PC-3 (cell line): ENCODE measurements at regions not wholly inside any gene's neighbourhood (a gene's known extent, or its start where the extent isn't known, plus 50 kb on each side); places are given as distances from the start of the nearest gene placed in this dataset.

Experiments used
- ATAC-seq: fragments of 200-7000 bp; cut with Tn5 transposase; 2 replicates; pipeline ENCODE4 v1.9.1; 2020; ENCODE audit warnings: mild to moderate bottlenecking, moderate library complexity
- BruUV-seq: library from RNA; stranded (reverse); fragments of 400-500 nt; replicated peaks from 2 replicates; lab custom pipeline; 2021; lab: Mats Ljungman, UMichigan
- CTCF ChIA-PET: fragments of 300-600 bp; sonication (Branson Sonifier 250); formaldehyde crosslinking; loops from one replicate; lab custom pipeline; 2022; ENCODE audit warnings: antibody characterized with exemption; lab: Charles Lee
- POLR2A ChIA-PET: fragments of 300-600 bp; sonication (Branson Sonifier 250); formaldehyde crosslinking; loops from one replicate; lab custom pipeline; 2022; ENCODE audit warnings: antibody characterized with exemption; ENCODE audit not compliant: unreplicated experiment; lab: Charles Lee
- DNase-seq: peaks from one replicate; pipeline ENCODE4 v3.0.0-alpha.2; 2015
- H2AFZ ChIP-seq: fragments of 300-600 bp; sonication (generic); 2 replicates; pipeline ENCODE4 v1.6.0; 2016; ENCODE audit warnings: antibody characterized with exemption, low read length
- H3F3A ChIP-seq: fragments of 300-600 bp; sonication (generic); one replicate; pipeline ENCODE4 v1.6.0; 2017; ENCODE audit warnings: antibody characterized with exemption, low read length, control low read depth, mild to moderate bottlenecking; ENCODE audit not compliant: unreplicated experiment
- H3K27ac ChIP-seq: fragments of 300-600 bp; sonication (generic); 2 replicates; pipeline ENCODE4 v1.5.1; 2016; ENCODE audit warnings: mild to moderate bottlenecking, low read length
- H3K27me3 ChIP-seq: fragments of 300-600 bp; sonication (generic); 2 replicates; pipeline ENCODE4 v1.6.1; 2016; ENCODE audit warnings: low read length, mixed read lengths
- H3K36me3 ChIP-seq: fragments of 300-600 bp; sonication (generic); 2 replicates; pipeline ENCODE4 v1.6.1; 2016; ENCODE audit warnings: low read depth, mixed run types, low read length, mixed read lengths
- H3K4me1 ChIP-seq: fragments of 300-600 bp; sonication (generic); 2 replicates; pipeline ENCODE4 v1.5.1; 2016; ENCODE audit warnings: low read length; ENCODE audit not compliant: insufficient read depth
- H3K4me2 ChIP-seq: fragments of 300-600 bp; sonication (generic); 2 replicates; pipeline ENCODE4 v1.6.0; 2016; ENCODE audit warnings: low read length
- H3K4me3 ChIP-seq: fragments of 300-600 bp; sonication (generic); 2 replicates; pipeline ENCODE4 v1.5.1; 2016; ENCODE audit warnings: mild to moderate bottlenecking, low read length, mixed read lengths
- H3K79me2 ChIP-seq: fragments of 300-600 bp; sonication (generic); 2 replicates; pipeline ENCODE4 v1.6.1; 2017; ENCODE audit warnings: low read length, mixed read lengths
- H3K9ac ChIP-seq: fragments of 300-600 bp; sonication (generic); 2 replicates; pipeline ENCODE4 v1.6.0; 2016; ENCODE audit warnings: mild to moderate bottlenecking, low read length
- H3K9me2 ChIP-seq: fragments of 300-600 bp; sonication (generic); replicated peaks from 2 replicates; pipeline ENCODE4 v1.6.1; 2016; ENCODE audit warnings: mixed run types, low read length, mixed read lengths
- H3K9me3 ChIP-seq: fragments of 300-600 bp; sonication (generic); 2 replicates; pipeline ENCODE4 v1.6.1; 2016; ENCODE audit warnings: low read length, mixed read lengths
- H4K20me1 ChIP-seq: fragments of 300-600 bp; sonication (generic); 2 replicates; pipeline ENCODE4 v1.6.1; 2016; ENCODE audit warnings: low read length, mixed read lengths
- EZH2 ChIP-seq: fragments of 300-600 bp; sonication (generic); IDR thresholded peaks from one replicate; pipeline ENCODE4 v1.6.1; 2017; ENCODE audit warnings: antibody characterized with exemption, mild to moderate bottlenecking, low read length; ENCODE audit not compliant: unreplicated experiment
- EZH2phosphoT487 ChIP-seq: fragments of 300-600 bp; sonication (generic); IDR thresholded peaks from 2 replicates; pipeline ENCODE4 v1.6.1; 2018; ENCODE audit warnings: mild to moderate bottlenecking, antibody characterized with exemption, low read length, borderline replicate concordance
- intact Hi-C: fragments of 100-400 bp; cut with micrococcal nuclease; formaldehyde crosslinking; loops from 2 replicates; pipeline ENCODE4 v1.9.0; 2023
- TF ChIP-seq, protein P1 (sequence below): fragments of 300-600 bp; sonication (generic); conservative IDR thresholded peaks from 2 replicates; pipeline ENCODE4 v1.5.1; 2017; ENCODE audit warnings: antibody characterized with exemption, low read depth, mild to moderate bottlenecking, low read length

DNA sequence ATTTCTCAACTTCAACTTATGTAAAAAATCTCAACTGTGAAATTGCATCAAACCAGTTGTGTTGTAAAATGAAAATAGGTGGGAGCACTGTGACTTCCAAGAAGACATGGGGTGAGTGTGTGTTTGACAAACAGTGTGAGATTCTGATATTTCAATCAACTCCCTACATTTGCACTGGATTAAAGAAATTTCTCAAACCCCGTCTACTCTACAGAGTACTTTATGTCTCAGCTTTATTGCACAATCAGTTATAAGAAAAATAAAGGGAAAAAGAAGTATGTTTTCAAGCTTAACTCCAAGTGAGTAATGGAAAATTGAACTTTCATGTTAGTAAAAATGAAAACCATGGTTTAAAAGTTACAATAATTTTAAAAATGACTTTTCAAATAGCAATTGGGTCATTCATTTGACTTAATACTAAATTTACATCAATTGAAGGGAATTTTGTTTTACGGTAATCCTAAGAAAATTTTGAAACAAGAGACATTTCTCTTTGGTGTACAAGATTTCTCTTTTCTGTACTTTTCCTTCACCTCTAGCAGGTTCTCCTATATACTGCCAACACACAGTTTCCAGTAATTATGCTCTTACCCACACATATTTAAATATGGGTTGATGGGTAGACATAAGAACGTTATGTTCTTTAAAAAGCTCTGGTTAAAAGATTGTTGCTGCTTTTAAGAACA is 80.3 kb downstream of the CDO1 start:
- Histone ChIP-seq H3K79me2 (no peaks in the 10 kb centered on the region), H3K36me3 (no peaks in the 10 kb centered on the region), H3K4me3 (no peak overlapping the region), H3K9ac (no peak overlapping the region), H4K20me1 (no peaks in the 10 kb centered on the region), H3K4me1 (no peaks in the 10 kb centered on the region), H3K27ac (no peak overlapping the region), H3K9me3 (no peaks in the 10 kb centered on the region), H2AFZ (no peak overlapping the region), H3F3A (no peaks in the 10 kb centered on the region), H3K27me3 (peaks cover 71% of the 10 kb centered on the region), H3K9me2 (no peaks in the 10 kb centered on the region), H3K4me2 (no peak overlapping the region)
- DNase-seq, result no peak
- POLR2A ChIA-PET, result interaction anchor here (0.7 kb wide), 1 partner anchor 308 kb away, joined by 3 read pairs; no protein-coding TSS in a partner anchor
- TF ChIP-seq EZH2 (no peak), EZH2phosphoT487 (no peak)
- TF ChIP-seq, protein P1, sequence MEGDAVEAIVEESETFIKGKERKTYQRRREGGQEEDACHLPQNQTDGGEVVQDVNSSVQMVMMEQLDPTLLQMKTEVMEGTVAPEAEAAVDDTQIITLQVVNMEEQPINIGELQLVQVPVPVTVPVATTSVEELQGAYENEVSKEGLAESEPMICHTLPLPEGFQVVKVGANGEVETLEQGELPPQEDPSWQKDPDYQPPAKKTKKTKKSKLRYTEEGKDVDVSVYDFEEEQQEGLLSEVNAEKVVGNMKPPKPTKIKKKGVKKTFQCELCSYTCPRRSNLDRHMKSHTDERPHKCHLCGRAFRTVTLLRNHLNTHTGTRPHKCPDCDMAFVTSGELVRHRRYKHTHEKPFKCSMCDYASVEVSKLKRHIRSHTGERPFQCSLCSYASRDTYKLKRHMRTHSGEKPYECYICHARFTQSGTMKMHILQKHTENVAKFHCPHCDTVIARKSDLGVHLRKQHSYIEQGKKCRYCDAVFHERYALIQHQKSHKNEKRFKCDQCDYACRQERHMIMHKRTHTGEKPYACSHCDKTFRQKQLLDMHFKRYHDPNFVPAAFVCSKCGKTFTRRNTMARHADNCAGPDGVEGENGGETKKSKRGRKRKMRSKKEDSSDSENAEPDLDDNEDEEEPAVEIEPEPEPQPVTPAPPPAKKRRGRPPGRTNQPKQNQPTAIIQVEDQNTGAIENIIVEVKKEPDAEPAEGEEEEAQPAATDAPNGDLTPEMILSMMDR, result no peak
- intact Hi-C loops, result no loop called here
- CTCF ChIA-PET, result no interaction called here
- ATAC-seq, result no peak
- BruUV-seq, result no TSS peak

DNA sequence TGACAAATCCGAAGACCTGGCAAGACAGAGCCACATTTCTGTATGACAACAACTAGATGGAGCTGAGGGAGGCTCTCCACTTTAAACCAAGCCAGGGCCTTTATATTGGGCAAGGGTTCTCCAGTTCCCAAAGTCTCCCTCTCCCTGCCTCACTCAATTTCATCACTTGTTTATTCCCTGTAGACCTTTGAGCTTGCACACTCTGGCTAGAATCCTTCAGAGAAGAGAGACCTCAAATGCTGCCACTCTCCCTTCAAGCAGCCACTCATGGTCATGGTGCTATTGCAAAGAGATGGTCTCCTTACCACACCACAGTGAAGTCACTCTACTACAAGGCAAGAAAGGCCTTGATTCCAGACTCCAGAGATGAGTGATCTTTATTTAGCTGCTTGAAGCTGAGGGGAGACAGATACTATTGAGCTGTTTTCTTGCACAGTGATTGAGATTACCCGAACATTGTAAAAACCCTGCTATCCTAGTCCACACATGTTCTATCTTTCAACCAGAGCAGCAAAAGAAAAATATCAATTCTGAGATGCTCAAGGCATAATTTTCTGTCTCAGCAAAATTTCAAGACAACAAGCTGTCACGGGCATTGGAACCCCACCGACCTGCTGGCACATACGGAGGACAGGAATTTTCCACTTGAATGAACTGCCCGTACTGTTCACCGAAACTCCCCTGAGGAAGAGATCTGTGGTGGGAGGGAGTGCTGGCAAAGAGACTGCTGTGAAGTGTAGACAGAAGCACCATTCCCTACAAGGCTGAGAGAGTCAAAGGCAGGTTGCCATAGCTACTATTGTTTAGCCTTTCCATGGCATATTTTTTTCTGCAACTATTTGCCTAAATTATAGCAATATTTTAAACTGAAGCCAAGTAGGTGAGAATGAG is 81.1 kb downstream of the CDO1 start:
- Histone ChIP-seq H4K20me1 (no peaks in the 10 kb centered on the region), H3K9me2 (no peaks in the 10 kb centered on the region), H2AFZ (no peak overlapping the region), H3K4me1 (no peaks in the 10 kb centered on the region), H3K27me3 (peaks cover 71% of the 10 kb centered on the region), H3K4me2 (no peak overlapping the region), H3K4me3 (no peak overlapping the region), H3K27ac (no peak overlapping the region), H3K9me3 (no peaks in the 10 kb centered on the region), H3K9ac (no peak overlapping the region), H3F3A (no peaks in the 10 kb centered on the region), H3K36me3 (no peaks in the 10 kb centered on the region), H3K79me2 (no peaks in the 10 kb centered on the region)
- BruUV-seq, result no TSS peak
- no peak for DNase-seq
- intact Hi-C loops, result no loop called here
- CTCF ChIA-PET, result no interaction called here
- no peak for TF ChIP-seq EZH2phosphoT487
- TF ChIP-seq, protein P1, result no peak
- no peak for TF ChIP-seq EZH2
- ATAC-seq, result no peak
- POLR2A ChIA-PET, result interaction anchor here (0.7 kb wide), 1 partner anchor 309 kb away, joined by 3 read pairs; no protein-coding TSS in a partner anchor
